CD14-positive monocyte (primary cell): ENCODE measurements at regions not wholly inside any gene's neighbourhood (a gene's known extent, or its start where the extent isn't known, plus 50 kb on each side); places are given as distances from the start of the nearest gene placed in this dataset.

ENCODE experiments used
- DNase-seq, 3 donors: peaks; one replicate each; pipeline ENCODE4 v3.0.0-alpha.2; 2011 to 2022
- H2AFZ ChIP-seq: 2 replicates; pipeline ENCODE4 v1.6.0; 2012; ENCODE audit warnings: mild to moderate bottlenecking, low read depth, low read length, inconsistent platforms; ENCODE audit not compliant: insufficient read depth, poor library complexity, severe bottlenecking
- H3K27ac ChIP-seq, 2 donors: 1 replicate in 1 of 2; 2 replicates in 1 of 2; pipeline ENCODE4 v1.5.1; 2012 to 2013; ENCODE audit warnings: low read length in 2 of 2, control low read depth in 1 of 2, inconsistent platforms in 1 of 2, low read depth in 1 of 2, mild to moderate bottlenecking in 1 of 2
- H3K27me3 ChIP-seq, 2 donors: one replicate each; pipeline versions ENCODE4 v1.6.0 to v1.6.1; 2011 to 2013; ENCODE audit warnings: low read length in 2 of 2; ENCODE audit not compliant: control insufficient read depth in 2 of 2, insufficient read depth in 2 of 2
- H3K36me3 ChIP-seq, 2 donors: replicated peaks in 1 of 2; 1 replicate in 1 of 2; 2 replicates in 1 of 2; pipeline versions ENCODE4 v1.5.1 to v1.6.1; 2012 to 2013; ENCODE audit warnings: low read length in 2 of 2, control low read depth in 1 of 2, inconsistent platforms in 1 of 2, mild to moderate bottlenecking in 1 of 2; ENCODE audit not compliant: insufficient read depth in 2 of 2, control insufficient read depth in 1 of 2
- H3K4me1 ChIP-seq, 2 donors: 1 replicate in 1 of 2; 2 replicates in 1 of 2; pipeline versions ENCODE4 v1.5.1 to v1.6.1; 2012 to 2013; ENCODE audit warnings: low read length in 2 of 2, control low read depth in 1 of 2, inconsistent platforms in 1 of 2, mild to moderate bottlenecking in 1 of 2, moderate library complexity in 1 of 2; ENCODE audit not compliant: insufficient read depth in 2 of 2, control insufficient read depth in 1 of 2
- H3K4me2 ChIP-seq: replicated peaks from 2 replicates; pipeline ENCODE3; 2012; ENCODE audit warnings: low read length, moderate library complexity, mild to moderate bottlenecking; ENCODE audit not compliant: poor library complexity, severe bottlenecking; ENCODE audit errors: extremely low read depth
- H3K4me3 ChIP-seq, 3 experiments: fragments of 200-600 bp in 1 of 3; sonication (generic) in 1 of 3; replicated peaks in 1 of 3; 1 replicate in 2 of 3; 2 replicates in 1 of 3; pipeline ENCODE4 v1.5.1; 2011 to 2013; ENCODE audit warnings: low read length in 3 of 3, mild to moderate bottlenecking in 3 of 3, control low read depth in 2 of 3, low read depth in 2 of 3, inconsistent platforms in 1 of 3, moderate library complexity in 1 of 3
- H3K79me2 ChIP-seq: 2 replicates; pipeline ENCODE4 v1.6.0; 2012; ENCODE audit warnings: mild to moderate bottlenecking, control low read depth, inconsistent platforms, low read length, moderate library complexity; ENCODE audit not compliant: insufficient read depth
- H3K9ac ChIP-seq: 2 replicates; pipeline ENCODE4 v1.6.0; 2017; ENCODE audit warnings: low read length, mild to moderate bottlenecking; ENCODE audit not compliant: insufficient read depth, poor library complexity, severe bottlenecking
- H3K9me3 ChIP-seq, 2 donors: replicated peaks in 1 of 2; 1 replicate in 1 of 2; 2 replicates in 1 of 2; pipeline versions ENCODE4 v1.5.1 to v1.6.1; 2012 to 2013; ENCODE audit warnings: low read length in 2 of 2, control low read depth in 1 of 2; ENCODE audit not compliant: control insufficient read depth in 1 of 2, insufficient read depth in 1 of 2
- H4K20me1 ChIP-seq: 2 replicates; pipeline ENCODE4 v1.6.0; 2012; ENCODE audit warnings: mild to moderate bottlenecking, low read length, control low read depth, moderate library complexity; ENCODE audit not compliant: insufficient read depth
- H3K27ac Mint-ChIP-seq, 7 donors: one replicate each; pipeline ENCODE4 v1.8.0; 2020; ENCODE audit warnings: mild to moderate bottlenecking in 7 of 7, mixed read lengths in 7 of 7, moderate library complexity in 6 of 7, inconsistent platforms in 2 of 7
- H3K27me3 Mint-ChIP-seq, 3 donors: one replicate each; pipeline ENCODE4 v1.8.0; 2021 to 2022; ENCODE audit warnings: low read depth in 3 of 3, mild to moderate bottlenecking in 3 of 3, mixed read lengths in 3 of 3, moderate library complexity in 3 of 3, inconsistent platforms in 1 of 3
- H3K36me3 Mint-ChIP-seq, 2 donors: one replicate each; pipeline ENCODE4 v1.8.0; 2020; ENCODE audit warnings: mixed read lengths in 2 of 2, inconsistent platforms in 1 of 2, mild to moderate bottlenecking in 1 of 2
- H3K4me1 Mint-ChIP-seq: one replicate; pipeline ENCODE4 v1.8.0; 2020; ENCODE audit warnings: mild to moderate bottlenecking, mixed read lengths
- H3K4me3 Mint-ChIP-seq, 2 donors: one replicate each; pipeline ENCODE4 v1.8.0; 2020; ENCODE audit warnings: mild to moderate bottlenecking in 2 of 2, mixed read lengths in 2 of 2, moderate library complexity in 1 of 2
- H3K9me3 Mint-ChIP-seq, 7 donors: one replicate each; pipeline ENCODE4 v1.8.0; 2020 to 2022; ENCODE audit warnings: mixed read lengths in 7 of 7, mild to moderate bottlenecking in 6 of 7, moderate library complexity in 6 of 7, inconsistent platforms in 2 of 7
- WGBS: methylation state at CpG from one replicate; pipeline ENCODE4 v1.1.5; 2013; ENCODE audit warnings: missing lambda C conversion rate; ENCODE audit not compliant: insufficient coverage; 5-methylcytosine and 5-hydroxymethylcytosine counted together
- intact Hi-C, 2 donors: fragments of 100-400 bp; cut with micrococcal nuclease; formaldehyde crosslinking; loops; one replicate each; pipeline versions ENCODE4 v1.15.0 to v1.15.1; 2023
- TF ChIP-seq, protein P1 (sequence below): fragments of 200-600 bp; IDR thresholded peaks from one replicate; pipeline ENCODE4 v1.8.0; 2022; ENCODE audit warnings: antibody characterized with exemption, mild to moderate bottlenecking

DNA sequence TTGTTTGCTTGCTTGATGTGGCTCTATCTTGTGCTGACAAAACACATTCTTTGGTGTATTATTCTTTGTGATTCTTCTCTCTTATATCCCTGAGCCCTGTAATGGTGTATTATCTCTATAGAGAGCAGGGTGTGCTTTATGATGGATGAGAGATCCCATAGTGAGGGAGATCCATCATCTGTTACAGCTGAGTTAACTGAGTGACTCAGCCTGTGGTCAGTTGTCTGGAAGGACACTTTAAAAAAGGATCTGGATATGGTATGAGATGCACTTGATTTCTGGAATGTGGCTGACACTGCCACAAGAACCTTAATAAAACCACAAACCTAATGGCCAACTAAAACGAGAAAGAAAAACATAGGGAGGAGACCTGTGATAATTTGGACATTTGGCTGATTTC lies 461.4 kb upstream of the SYT1 start:
- TF ChIP-seq, protein P1, sequence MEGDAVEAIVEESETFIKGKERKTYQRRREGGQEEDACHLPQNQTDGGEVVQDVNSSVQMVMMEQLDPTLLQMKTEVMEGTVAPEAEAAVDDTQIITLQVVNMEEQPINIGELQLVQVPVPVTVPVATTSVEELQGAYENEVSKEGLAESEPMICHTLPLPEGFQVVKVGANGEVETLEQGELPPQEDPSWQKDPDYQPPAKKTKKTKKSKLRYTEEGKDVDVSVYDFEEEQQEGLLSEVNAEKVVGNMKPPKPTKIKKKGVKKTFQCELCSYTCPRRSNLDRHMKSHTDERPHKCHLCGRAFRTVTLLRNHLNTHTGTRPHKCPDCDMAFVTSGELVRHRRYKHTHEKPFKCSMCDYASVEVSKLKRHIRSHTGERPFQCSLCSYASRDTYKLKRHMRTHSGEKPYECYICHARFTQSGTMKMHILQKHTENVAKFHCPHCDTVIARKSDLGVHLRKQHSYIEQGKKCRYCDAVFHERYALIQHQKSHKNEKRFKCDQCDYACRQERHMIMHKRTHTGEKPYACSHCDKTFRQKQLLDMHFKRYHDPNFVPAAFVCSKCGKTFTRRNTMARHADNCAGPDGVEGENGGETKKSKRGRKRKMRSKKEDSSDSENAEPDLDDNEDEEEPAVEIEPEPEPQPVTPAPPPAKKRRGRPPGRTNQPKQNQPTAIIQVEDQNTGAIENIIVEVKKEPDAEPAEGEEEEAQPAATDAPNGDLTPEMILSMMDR, result no peak
- Histone ChIP-seq H3K9ac (no peak overlapping the region), H4K20me1 (no peaks in the 10 kb centered on the region), H3K4me2 (no peak overlapping the region), H3K27me3 (no peaks in the 10 kb centered on the region), H3K27ac (no peak overlapping the region), H3K9me3 (no peaks in the 10 kb centered on the region), H3K36me3 (no peaks in the 10 kb centered on the region), H3K4me1 (no peaks in the 10 kb centered on the region), H2AFZ (no peak overlapping the region), H3K4me3 (no peak overlapping the region), H3K79me2 (no peaks in the 10 kb centered on the region)
- H3K27ac Mint-ChIP-seq, result no peak overlapping the region
- H3K9me3 Mint-ChIP-seq, result no peaks in the 10 kb centered on the region
- no peaks in the 10 kb centered on the region for H3K36me3 Mint-ChIP-seq
- no peak for DNase-seq
- intact Hi-C loops, result no loop called here
- H3K27me3 Mint-ChIP-seq, result no peaks in the 10 kb centered on the region
- H3K4me1 Mint-ChIP-seq, result no peaks in the 10 kb centered on the region
- no CpG with 5 or more reads among the region's 1 CpG for WGBS
- H3K4me3 Mint-ChIP-seq, result no peak overlapping the region

DNA sequence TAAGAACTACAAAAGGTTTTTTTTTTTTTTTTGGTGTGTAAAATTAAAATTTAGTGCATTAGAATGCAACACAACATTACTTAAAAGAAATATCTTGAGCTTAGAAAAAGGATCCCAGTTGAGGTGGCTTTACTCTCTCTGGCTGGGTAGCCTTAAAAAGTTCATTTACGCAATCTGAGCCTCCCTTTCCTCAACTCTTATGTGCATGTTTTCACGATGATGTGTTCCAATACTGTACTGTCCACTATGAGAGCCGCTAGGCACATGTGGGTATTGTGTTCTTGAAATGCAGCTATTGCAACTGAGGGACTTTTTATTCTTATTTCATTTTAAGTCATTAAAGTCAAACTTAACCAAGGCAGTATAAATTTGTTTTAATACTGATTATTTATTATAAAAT lies 460.9 kb upstream of the SYT1 start:
- no peak overlapping the region for H3K4me3 Mint-ChIP-seq
- Histone ChIP-seq H3K4me3 (no peak overlapping the region), H3K27me3 (no peaks in the 10 kb centered on the region), H3K9me3 (no peaks in the 10 kb centered on the region), H3K36me3 (no peaks in the 10 kb centered on the region), H3K27ac (no peak overlapping the region), H3K9ac (no peak overlapping the region), H3K4me1 (no peaks in the 10 kb centered on the region), H4K20me1 (no peaks in the 10 kb centered on the region), H2AFZ (no peak overlapping the region), H3K4me2 (no peak overlapping the region), H3K79me2 (no peaks in the 10 kb centered on the region)
- no peaks in the 10 kb centered on the region for H3K27me3 Mint-ChIP-seq
- H3K36me3 Mint-ChIP-seq, result no peaks in the 10 kb centered on the region
- no peak for DNase-seq
- intact Hi-C loops, result no loop called here
- H3K4me1 Mint-ChIP-seq, result no peaks in the 10 kb centered on the region
- H3K27ac Mint-ChIP-seq, result no peak overlapping the region
- TF ChIP-seq, protein P1, result no peak
- H3K9me3 Mint-ChIP-seq, result no peaks in the 10 kb centered on the region
- no CpG with 5 or more reads among the region's 3 CpGs for WGBS
